Activated gamma-delta T cell treated with anti-CD3 and anti-CD28 coated beads, Interleukin-2, amount 50 U/mL, for 16 hours (primary cell): ENCODE measurements at regions not wholly inside any gene's neighbourhood (a gene's known extent, or its start where the extent isn't known, plus 50 kb on each side); places are given as distances from the start of the nearest gene placed in this dataset.
"Not testable (repeated sequence)": the region's sequence is repeated elsewhere in the genome, so short reads cannot be mapped to it uniquely, and the experiment has no call there.

ENCODE experiments used
- DNase-seq: peaks from one replicate; pipeline ENCODE4 v3.0.0-alpha.2; 2020; ENCODE audit warnings: low read depth

DNA sequence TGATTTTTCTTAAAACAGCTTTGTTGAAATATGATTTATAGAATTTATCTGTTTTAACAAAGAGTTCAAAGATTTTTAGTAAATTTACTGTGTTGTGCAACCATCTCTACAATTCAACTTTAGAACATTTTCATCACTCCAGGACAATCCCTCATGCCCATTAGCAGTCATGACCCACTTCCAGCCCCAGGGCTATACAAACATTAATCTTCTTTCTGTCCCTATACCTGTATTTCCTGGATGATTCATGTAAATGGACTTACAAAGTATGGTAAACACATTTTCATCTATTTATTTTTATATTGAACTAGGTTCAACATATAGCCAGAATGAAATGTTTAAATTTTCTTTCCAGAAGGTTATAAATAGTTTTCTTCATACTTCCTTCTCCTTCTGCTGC, 127.8 kb upstream of the CCDC180 start:
- no peak for DNase-seq

DNA sequence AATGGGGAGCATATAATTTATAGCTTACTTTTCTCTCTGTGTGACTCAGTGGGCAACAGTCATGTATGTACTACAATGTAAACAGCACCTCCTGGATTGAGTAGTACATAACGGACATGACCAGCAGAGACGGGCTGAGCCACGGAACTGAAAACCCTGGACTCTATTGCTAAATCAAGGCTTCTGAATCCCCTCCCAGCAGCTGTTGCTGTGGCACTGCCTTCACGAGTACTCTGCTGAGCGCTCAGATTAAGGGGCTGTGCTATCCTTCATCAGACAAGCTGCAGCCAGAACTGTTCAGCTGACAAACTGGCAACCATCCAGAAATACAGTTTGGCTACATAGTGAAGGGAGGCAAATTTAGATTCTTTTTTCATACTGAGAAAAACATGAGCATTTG, 131.3 kb upstream of the CCDC180 start:
- DNase-seq, result no peak

DNA sequence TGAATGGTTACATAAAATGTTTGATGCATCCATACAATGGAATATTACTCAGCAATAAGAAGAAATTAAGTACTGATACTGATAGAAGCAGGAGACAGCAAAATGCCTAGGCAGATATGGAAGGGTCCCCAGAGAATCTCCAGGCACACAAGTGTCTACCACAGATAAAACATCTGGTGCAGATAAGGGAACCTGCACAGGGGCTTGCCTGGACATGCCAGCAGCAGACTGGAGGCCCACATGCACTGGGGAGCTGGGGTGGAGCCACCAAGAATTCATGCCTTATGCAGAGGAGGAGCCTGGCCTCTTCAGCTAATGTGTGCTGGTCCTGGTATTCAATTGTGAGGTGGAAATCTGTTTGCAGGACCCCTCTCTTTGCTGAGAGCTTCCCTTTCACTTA, 129.2 kb upstream of the CTSV start:
- DNase-seq, result not testable (repeated sequence)

DNA sequence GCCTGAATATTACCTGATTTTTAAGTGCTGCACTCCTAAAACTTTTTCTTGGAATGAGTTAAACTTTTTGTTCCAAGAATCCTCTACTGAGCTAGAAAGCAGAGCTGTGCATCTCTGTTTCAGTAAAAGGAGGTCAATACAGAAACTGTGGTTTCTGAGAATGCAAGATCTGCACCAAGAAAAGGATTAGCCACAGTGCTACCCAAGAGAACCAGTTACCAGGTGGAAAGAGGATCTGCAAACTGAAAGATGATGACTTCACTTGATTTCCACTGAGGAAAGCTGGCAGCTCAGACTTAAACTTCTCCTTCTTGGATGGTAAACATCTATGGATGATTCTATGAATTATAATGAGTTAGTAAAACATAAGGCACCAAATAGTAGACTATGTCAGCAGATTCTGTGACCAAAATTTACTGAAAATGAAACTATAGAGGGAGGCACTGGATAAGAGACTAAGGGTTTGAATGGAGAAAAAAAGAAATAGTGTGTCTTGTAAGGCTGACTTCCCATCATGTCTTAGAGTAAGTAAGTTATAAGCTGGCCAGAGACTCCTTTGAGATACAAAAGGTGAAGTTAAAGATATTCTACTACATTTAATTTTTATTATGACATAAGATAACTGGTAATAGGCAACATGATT, 127.7 kb upstream of the CTSV start:
- not testable (repeated sequence) for DNase-seq

DNA sequence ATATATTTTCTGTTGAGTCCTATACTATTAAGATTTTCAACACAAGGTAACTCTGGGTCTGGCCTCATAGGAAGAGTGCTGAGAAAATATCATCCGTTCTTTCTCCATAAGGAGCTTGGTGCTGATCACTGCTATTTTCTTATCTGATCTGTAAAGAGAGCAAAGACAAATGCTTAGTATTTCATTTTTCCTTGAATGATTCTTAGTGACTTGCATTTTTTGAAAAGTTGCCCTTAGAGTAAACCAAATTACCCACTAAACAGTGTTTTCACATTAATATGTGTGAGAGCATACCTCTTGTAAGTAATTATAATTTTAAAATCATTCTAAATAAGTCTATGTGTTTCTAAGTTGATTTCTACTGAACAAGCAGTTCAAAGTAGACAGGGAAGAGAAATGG, 121.3 kb upstream of the CTSV start:
- DNase-seq, result no peak

DNA sequence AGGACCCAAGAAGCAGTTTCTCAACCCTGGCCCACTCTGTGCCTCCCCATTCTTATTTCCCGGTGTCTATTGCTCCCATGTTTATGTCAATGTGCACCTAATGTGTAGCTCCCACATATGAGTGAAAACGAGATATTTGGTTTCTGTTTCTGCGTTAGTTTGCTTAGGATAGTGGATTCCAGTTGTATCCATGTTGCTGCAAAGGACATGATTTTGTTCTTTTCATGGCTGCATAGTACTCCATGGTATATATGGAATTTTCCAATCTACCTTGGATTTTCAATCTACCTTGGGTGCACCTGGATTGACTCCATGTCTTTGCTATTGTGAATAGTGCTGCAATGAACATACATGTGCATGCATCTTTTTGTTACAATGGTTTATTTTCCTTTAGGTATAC, 119.8 kb upstream of the CTSV start:
- not testable (repeated sequence) for DNase-seq

DNA sequence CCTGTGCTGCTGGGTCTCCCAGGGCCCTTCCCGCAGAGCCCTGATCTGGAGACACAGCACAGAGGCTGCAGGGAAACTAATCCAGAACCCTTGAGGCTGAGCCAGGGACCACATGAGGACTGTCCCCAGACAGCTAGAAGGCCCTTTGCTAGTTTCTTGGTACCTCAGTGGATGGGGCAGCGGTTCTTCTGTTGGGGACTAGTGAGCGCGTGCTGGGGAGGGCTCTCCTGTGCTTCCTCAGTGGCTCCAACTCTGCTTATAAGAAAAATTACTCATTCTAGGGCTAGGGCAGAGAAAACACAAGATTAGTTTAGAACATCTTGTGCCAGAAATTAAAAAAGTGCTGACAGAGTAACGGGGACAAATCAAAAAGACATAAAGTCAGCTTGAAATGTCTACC, 116.5 kb upstream of the CTSV start:
- DNase-seq, result not testable (repeated sequence)

DNA sequence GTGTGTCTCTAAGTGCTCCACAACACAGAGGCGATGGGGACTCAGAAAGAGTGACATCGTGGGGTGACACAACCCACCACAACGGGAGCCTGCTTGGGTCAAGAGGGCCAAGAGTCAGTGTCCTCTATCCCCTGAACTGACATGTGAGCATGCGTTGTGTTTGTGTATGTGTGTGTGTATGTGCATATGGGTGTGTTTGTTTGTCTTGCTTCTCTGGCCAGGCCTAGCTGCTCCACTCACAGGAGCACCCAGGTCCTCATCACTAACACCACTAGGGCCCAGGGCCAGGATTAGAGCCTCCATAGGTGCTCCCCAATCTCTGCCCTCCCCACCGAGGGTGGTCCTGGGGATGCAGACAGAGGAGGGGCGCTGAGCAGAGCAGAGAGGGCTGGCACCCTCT, 115.0 kb upstream of the CTSV start:
- DNase-seq, result no peak

DNA sequence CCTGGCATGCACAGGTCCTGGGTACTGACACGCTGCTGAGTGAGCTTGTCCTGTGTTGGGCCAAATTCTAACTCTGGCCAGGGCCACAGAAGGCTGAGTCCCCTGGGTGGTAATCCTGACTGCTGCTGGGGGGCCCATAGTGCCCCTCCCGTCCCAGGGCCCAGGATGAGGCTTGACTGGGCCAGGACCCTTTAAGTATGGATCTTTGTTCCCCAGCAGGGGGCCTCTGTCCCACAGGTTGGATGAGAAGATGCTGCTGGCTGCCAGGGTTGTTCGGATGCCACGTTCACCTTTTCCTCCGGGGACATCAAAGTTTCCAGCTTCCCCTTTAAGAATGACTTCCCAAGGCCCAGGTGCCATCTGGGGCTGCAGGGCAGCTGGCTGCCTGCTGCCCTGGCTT, 114.2 kb upstream of the CTSV start:
- DNase-seq, result not testable (repeated sequence)

DNA sequence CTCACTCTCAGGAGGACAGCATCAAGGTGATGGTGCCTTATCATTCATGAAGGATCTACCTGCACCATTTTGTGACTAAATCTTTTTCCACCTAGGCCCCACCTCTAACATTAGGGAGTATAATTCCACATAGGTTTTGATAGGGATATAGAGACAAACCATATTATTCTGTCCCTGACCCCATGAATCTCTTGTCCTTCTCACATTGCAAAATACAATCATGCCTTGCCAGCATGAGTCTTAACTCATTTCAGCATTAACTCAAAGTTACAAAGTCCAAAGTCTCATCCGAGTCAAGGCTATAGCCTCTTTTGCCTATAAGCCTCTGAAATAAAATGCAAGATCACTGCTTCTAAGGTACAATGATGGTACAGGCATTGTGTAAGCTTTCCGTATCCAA, 111.5 kb upstream of the CTSV start:
- not testable (repeated sequence) for DNase-seq

DNA sequence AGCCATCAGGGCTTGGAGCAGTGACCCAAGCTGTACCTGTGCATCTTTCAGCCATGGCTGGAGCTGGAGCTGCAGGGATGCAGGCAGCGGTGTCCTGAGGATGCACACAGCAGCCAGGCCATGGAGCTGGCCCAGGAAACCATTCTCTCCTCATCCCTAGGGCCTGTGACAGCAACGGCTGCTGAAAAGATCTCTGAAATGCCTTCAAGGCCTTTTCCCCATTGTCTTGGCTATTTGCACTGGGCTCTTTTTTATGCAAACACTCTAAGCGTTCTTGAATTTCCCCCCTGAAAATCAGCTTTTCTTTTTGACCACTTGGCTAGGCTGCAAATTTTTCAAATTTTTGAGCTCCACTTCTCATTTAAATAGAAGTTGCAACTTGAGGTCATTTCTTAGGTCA, 109.5 kb upstream of the CTSV start:
- DNase-seq, result not testable (repeated sequence)

DNA sequence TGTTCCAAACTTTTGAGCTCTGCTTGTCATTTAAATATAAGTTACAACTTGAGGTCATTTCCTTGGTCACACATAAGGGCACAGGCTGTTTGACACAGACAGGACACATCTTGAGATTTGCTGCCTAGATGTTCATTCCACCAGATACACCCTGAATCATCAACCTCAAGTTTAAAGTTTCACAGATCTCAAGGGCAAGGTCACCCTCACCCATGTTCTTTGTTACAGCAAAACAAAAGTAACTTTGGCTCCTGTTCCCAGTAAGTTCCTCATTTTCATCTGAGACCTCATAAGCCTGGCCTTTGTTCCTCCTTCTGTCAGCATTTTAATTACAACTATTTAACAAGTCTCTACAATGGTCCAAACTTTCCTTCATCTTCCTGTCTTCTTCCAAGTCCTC, 106.7 kb upstream of the CTSV start:
- DNase-seq, result not testable (repeated sequence)

DNA sequence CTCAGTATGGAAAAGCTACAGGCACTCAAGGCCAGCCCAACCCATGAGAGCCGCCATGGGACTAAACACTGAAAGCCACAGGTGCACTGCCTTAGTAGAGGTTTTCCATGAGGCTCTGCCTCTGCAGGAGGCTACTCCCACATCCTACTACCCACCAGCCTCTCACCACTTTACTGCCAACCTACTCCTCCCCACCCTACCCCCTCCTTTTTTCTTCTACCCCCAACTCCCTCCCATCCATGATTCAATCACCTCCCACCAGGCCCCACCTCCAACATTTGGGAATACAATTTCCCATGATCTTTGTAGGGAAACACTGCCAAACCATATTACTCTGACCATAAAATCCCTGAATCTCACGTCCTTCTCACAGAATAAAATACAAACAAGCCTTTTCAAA, 101.6 kb upstream of the CTSV start:
- no peak for DNase-seq

DNA sequence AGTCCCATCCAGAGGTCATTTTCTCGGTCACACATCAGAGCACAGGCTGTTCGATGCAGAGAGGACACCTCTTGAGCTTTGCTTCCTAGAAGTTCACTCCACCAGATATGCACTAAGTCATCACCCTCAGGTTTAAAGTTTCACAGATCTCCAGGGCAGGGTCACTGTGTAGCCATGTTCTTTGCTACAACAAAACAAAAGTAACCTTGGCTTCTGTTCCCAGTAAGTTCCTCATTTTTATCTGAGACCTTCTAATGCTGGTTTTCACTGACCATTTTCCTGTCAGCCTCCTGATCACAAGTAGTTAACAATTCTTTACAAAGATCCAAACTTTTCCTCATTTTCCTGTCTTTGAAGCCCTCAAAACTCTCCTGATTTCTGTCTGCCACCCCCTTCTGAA, 97.5 kb upstream of the CTSV start:
- no peak for DNase-seq

DNA sequence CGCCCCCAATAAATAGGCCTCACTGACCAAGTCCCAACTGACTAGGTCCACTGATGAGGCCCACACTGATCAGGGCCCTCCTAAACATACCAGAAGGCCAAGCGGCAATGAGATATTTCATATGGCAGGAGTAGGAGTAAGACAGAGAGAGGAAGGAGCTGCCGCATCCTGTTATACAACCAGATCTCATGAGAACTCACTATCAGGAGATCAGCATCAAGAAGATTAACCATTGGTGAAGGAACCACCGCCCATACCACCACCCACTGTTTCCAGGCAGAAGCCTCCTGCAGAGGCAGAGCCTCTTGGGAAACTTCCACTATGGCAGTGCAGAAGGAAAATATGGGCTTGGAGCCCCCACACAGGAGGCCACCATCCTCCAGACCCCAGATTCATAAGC, 95.0 kb upstream of the CTSV start:
- not testable (repeated sequence) for DNase-seq

DNA sequence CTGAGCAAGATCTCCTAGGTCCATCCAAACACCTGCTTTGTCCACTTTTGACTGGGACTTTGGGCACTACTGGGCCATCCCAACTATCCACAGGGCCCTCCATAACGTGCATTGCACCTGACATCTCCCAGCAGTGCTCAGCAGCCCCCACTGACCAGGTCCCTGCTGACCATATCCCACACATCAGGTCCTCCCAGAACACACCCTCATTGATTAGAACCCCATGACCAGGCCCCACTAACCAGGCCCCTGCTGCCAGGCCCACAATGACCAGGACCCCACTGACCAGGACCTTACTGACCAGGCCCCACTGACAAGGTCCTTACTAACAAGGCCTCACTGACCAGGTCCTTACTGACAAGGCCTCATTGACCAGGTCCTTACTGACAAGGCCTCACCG, 93.9 kb upstream of the CTSV start:
- no peak for DNase-seq

DNA sequence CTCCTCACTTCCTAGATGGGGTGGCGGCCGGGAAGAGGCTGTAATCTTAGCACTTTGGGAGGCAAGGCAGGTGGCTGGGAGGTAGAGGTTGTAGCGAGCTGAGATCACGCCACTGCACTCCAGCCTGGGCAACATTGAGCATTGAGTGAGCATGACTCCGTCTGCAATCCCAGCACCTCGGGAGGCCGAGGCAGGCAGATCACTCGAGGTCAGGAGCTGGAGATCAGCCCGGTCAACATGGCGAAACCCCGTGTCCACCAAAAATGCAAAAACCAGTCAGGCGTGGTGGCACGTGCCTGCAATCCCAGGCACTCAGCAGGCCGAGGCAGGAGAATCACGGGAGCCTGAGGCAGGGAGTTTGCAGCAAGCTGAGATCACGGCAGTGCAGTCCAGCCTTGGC, 91.9 kb upstream of the CTSV start:
- DNase-seq, result not testable (repeated sequence)

DNA sequence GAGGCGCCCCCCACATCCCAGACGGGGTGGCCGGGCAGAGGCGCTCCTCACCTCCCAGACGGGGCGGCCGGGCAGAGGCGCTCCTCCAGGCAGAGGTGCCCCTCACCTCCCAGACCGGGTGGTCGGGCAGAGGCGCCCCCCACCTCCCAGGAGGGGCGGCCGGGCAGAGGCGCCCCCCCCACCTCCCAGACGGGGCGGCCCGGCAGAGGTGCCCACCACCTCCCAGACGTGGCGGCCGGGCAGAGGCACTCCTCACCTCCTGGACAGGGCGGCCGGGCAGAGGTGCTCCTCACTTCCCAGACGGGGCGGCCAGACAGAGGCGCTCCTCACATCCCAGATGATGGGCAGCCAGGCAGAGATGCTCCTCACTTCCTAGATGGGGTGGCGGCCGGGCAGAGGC, 91.4 kb upstream of the CTSV start:
- not testable (repeated sequence) for DNase-seq

DNA sequence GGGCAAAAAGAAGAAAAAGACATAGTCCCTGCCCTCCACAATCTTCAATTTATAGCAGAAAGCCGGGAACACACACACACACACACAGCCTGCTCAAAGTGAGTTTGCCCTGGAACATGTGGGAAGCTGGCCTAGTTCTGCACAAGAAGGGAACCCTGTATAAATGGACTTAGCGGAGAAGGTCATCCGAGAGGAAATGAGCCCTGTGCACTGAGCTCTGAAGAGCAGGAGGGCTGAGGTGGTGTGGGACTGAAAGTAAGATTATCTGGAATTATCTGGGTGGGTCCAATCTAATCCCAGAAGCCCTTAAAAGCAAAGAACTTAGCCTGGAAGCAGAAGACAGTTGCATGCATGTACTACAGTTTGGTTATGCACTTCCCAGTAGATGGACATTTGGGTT, 90.0 kb upstream of the CTSV start:
- DNase-seq, result no peak

DNA sequence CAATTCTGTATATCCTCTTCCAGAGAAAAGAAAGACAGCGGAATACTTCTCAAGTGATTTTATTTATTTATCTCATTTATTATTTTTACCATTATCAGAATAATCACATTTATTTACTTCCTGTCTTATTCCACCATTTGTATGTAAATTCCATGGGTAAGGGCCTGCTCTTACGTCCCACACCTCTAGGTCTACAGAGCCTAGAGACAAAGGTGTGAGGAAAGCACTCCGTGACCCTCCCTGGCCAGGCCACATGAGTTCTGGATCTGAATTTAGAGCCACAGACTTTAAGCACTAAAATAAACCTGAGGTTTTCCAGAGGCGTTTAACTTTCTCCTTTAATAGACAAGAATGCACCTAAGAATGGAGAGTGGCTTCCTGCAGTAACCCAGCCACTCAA, 85.3 kb upstream of the CTSV start:
- DNase-seq, result no peak

DNA sequence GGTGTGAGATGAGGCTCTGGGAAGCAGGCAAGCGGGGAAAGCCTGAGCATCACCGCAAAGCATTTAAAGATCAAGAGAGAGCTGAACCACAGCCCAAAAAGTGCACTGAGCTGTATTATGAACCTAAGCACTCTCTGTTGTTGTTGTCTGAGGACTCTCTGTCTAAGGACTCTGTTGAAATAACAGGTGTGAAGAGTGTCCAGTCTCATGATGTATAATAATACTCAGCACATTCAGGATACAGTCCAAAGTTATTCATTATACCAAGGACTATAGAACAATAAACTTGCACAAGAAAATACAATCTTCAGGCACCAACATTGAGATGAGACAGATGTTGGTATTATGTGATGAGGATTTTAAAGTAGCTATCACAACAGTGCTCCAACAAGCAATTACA, 71.8 kb upstream of the CTSV start:
- DNase-seq, result no peak

DNA sequence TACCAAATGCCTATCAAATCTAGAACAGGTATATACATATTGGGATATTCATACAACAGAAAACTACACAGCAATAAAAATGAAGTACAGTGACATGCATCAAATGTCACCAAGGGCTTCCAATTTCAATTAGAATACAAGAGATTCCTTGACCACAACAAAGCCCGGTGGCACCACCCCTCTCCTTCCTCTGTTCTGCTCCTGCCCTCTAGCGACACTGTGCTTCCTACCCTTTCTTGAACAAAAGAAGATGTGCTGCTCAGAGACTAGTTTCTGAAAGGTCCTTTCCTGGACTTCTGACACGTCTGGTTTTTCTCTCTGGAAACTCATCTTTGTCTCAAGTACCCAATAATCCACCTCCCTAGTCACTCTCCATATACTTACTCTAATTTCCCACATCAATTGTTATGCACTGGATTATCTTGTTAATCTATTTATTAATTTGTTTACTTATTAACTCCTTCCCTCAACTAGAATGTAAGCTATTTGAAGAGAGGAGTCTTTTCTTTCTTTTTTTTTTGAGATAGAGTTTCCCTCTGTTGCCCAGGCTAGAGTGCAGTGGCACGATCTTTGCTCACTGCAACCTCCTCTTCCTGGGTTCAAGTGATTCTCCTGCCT, 70.4 kb upstream of the CTSV start:
- DNase-seq, result no peak

DNA sequence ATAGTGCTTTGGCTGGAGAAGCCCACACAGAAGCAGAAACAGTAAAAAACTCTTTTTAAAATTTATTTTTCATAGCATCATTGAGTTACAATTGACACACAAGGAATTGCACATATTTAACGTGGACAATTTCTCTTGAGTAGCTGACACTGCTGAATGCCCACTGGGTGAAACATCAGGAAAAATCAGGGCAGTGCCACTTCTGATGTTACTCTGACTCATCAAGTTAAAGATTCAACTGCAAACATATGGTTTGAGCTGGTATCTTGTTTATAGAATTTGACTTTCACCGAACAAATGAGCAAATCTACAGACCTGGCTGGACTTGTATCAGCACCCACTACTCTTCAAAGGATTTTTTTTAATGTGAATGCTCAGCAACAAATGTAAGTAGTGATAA, 66.3 kb upstream of the CTSV start:
- DNase-seq, result not testable (repeated sequence)
